IgD-negative memory B cell (primary cell): ENCODE measurements at regions not wholly inside any gene's neighbourhood (a gene's known extent, or its start where the extent isn't known, plus 50 kb on each side); places are given as distances from the start of the nearest gene placed in this dataset.

ENCODE experiments used
- H3K27ac Mint-ChIP-seq, 3 donors: one replicate each; pipeline ENCODE4 v1.8.0; 2020 to 2022; ENCODE audit warnings: mild to moderate bottlenecking in 3 of 3, mixed read lengths in 3 of 3, moderate library complexity in 1 of 3
- H3K27me3 Mint-ChIP-seq: one replicate; pipeline ENCODE4 v1.8.0; 2021; ENCODE audit warnings: mixed read lengths
- H3K36me3 Mint-ChIP-seq: one replicate; pipeline ENCODE4 v1.8.0; 2020; ENCODE audit warnings: mild to moderate bottlenecking, mixed read lengths
- H3K4me1 Mint-ChIP-seq, 3 donors: one replicate each; pipeline ENCODE4 v1.8.0; 2020 to 2022; ENCODE audit warnings: mixed read lengths in 3 of 3, mild to moderate bottlenecking in 1 of 3
- H3K4me3 Mint-ChIP-seq, 4 donors: one replicate each; pipeline ENCODE4 v1.8.0; 2020 to 2022; ENCODE audit warnings: mild to moderate bottlenecking in 4 of 4, mixed read lengths in 4 of 4, moderate library complexity in 3 of 4
- H3K9me3 Mint-ChIP-seq, 3 donors: one replicate each; pipeline ENCODE4 v1.8.0; 2020 to 2021; ENCODE audit warnings: mixed read lengths in 3 of 3, mild to moderate bottlenecking in 1 of 3

GRCh38 chr2:62561586-62561985 lies 55.6 kb upstream of the TMEM17 start:
- peaks cover 2% of the 10 kb centered on the region for H3K36me3 Mint-ChIP-seq
- no peak overlapping the region for H3K4me3 Mint-ChIP-seq
- no peaks in the 10 kb centered on the region for H3K4me1 Mint-ChIP-seq
- peaks cover 3% of the 10 kb centered on the region for H3K27me3 Mint-ChIP-seq
- no peak overlapping the region for H3K27ac Mint-ChIP-seq
- peaks cover 0 to 5% (median 4%) of the 10 kb centered on the region in 3 donors for H3K9me3 Mint-ChIP-seq

- peaks cover 4% of the 10 kb centered on the region for H3K27me3 Mint-ChIP-seq
- H3K27ac Mint-ChIP-seq = no peak overlapping the region
- H3K4me3 Mint-ChIP-seq = no peak overlapping the region
- no peaks in the 10 kb centered on the region for H3K4me1 Mint-ChIP-seq
- H3K36me3 Mint-ChIP-seq = peaks cover 2% of the 10 kb centered on the region
- peaks cover 0 to 5% (median 4%) of the 10 kb centered on the region in 3 donors for H3K9me3 Mint-ChIP-seq
Measured at GRCh38 chr2:62559582-62559981, 53.6 kb upstream of the TMEM17 start.

- no peak overlapping the region for H3K4me3 Mint-ChIP-seq
- H3K36me3 Mint-ChIP-seq = peaks cover 3% of the 10 kb centered on the region
- H3K4me1 Mint-ChIP-seq = no peaks in the 10 kb centered on the region
- H3K27me3 Mint-ChIP-seq = peaks cover 4% of the 10 kb centered on the region
- peaks cover 0 to 5% (median 4%) of the 10 kb centered on the region in 3 donors for H3K9me3 Mint-ChIP-seq
- H3K27ac Mint-ChIP-seq = no peak overlapping the region
Measured at GRCh38 chr2:62558743-62559142, 52.7 kb upstream of the TMEM17 start.

GRCh38 chr2:62556086-62556485 lies 50.1 kb upstream of the TMEM17 start:
- H3K27ac Mint-ChIP-seq = no peak overlapping the region
- peaks cover 1% of the 10 kb centered on the region for H3K36me3 Mint-ChIP-seq
- H3K27me3 Mint-ChIP-seq = peaks cover 4% of the 10 kb centered on the region
- no peaks in the 10 kb centered on the region for H3K4me1 Mint-ChIP-seq
- H3K4me3 Mint-ChIP-seq = no peak overlapping the region
- peaks cover 0 to 5% (median 4%) of the 10 kb centered on the region in 3 donors for H3K9me3 Mint-ChIP-seq
